GM12864 (cell line): ENCODE measurements at regions not wholly inside any gene's neighbourhood (a gene's known extent, or its start where the extent isn't known, plus 50 kb on each side); places are given as distances from the start of the nearest gene placed in this dataset.

Experiments used
- DNase-seq: peaks from one replicate; pipeline ENCODE4 v3.0.0-alpha.2; 2011; ENCODE audit warnings: low read depth
- H3K4me3 ChIP-seq: 2 replicates; pipeline ENCODE4 v1.5.1; 2011; ENCODE audit warnings: mild to moderate bottlenecking, low read depth, low read length, control low read depth
- TF ChIP-seq, protein P1 (sequence below): IDR thresholded peaks from 2 replicates; pipeline ENCODE4 v1.5.1; 2011; ENCODE audit warnings: low read depth, mild to moderate bottlenecking, moderate library complexity, low read length, control low read depth, inconsistent platforms; ENCODE audit errors: missing control alignments

DNA sequence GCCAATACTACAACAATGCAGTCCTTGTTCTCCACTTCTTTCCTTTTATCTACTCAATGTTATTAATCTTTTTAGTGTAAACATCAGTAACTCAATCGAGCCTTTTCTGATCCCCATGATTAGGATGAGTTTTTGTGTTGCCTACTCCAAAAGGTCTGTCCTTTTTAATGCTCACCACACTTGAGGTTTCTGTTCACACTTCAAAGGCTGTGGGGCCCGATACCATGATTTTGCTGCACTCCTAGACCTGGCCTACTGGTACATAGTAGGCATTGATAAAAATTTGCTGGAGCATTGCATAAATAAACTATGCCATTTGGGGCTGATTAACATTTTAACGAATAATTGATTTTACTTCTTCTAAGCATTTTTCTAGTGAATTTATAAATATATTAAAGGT is 125.4 kb upstream of the KLF12 start:
- H3K4me3 ChIP-seq, result no peak overlapping the region
- DNase-seq, result no peak
- TF ChIP-seq, protein P1, sequence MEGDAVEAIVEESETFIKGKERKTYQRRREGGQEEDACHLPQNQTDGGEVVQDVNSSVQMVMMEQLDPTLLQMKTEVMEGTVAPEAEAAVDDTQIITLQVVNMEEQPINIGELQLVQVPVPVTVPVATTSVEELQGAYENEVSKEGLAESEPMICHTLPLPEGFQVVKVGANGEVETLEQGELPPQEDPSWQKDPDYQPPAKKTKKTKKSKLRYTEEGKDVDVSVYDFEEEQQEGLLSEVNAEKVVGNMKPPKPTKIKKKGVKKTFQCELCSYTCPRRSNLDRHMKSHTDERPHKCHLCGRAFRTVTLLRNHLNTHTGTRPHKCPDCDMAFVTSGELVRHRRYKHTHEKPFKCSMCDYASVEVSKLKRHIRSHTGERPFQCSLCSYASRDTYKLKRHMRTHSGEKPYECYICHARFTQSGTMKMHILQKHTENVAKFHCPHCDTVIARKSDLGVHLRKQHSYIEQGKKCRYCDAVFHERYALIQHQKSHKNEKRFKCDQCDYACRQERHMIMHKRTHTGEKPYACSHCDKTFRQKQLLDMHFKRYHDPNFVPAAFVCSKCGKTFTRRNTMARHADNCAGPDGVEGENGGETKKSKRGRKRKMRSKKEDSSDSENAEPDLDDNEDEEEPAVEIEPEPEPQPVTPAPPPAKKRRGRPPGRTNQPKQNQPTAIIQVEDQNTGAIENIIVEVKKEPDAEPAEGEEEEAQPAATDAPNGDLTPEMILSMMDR, result no peak

DNA sequence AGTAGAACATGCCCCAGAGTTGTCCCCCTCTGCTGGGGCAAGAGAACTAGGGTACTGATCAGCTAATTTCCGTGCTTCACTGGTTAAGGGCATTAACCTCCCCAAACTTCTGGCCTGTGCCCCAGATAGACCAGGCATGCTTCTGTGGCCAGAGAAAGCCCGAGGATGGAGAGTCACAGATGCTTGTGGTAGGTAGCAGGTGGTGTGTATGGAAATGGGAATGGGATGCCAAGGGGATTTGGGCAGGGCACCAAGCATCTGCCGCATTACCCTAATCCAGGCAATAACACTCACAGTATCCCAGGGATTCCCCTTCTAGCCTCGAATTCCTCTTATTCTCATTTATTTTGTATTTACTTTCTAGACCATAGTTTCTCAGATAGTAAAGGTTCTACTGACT is 124.8 kb upstream of the KLF12 start:
- no peak for DNase-seq
- no peak overlapping the region for H3K4me3 ChIP-seq
- TF ChIP-seq, protein P1, result no peak

DNA sequence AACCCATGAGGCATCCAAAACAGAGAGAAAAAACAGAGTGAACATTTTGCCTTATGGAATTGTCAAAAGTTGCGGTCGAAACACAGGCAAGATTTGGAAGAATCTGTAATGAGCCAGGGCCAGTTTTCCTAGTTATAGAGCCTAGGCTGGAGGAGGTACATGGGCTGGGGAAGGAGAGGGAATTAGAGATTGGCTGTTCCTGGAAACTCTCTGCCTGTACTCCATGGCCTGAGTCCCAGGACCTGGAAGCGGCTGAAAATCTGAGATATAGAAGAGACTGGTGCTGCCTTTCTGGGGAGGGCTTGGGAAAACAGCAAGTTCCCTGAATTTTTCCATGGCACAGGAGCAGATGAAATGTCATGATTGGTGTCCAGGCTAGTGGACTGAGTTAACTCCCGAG is 122.8 kb upstream of the KLF12 start:
- no peak overlapping the region for H3K4me3 ChIP-seq
- no peak for DNase-seq
- TF ChIP-seq, protein P1, result no peak

DNA sequence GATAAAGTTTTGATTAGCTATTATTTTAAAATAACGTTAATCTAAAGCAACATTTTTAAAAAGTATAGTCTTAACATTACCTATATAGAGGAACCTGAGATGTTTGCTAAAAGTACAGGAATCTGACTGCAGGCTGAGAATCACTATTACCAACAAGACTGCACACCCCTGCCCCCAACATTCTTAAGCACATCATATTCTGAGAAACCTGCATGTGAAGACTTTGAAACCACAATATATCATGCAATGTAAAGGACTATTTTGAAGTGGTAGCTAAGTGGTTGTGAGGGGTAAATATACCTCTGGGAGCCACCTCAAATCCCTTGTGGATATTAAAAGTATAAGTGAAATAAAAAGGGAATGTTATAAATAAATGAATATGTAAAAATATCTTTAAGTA is 119.0 kb upstream of the KLF12 start:
- no peak for DNase-seq
- no peak overlapping the region for H3K4me3 ChIP-seq
- TF ChIP-seq, protein P1, result no peak

DNA sequence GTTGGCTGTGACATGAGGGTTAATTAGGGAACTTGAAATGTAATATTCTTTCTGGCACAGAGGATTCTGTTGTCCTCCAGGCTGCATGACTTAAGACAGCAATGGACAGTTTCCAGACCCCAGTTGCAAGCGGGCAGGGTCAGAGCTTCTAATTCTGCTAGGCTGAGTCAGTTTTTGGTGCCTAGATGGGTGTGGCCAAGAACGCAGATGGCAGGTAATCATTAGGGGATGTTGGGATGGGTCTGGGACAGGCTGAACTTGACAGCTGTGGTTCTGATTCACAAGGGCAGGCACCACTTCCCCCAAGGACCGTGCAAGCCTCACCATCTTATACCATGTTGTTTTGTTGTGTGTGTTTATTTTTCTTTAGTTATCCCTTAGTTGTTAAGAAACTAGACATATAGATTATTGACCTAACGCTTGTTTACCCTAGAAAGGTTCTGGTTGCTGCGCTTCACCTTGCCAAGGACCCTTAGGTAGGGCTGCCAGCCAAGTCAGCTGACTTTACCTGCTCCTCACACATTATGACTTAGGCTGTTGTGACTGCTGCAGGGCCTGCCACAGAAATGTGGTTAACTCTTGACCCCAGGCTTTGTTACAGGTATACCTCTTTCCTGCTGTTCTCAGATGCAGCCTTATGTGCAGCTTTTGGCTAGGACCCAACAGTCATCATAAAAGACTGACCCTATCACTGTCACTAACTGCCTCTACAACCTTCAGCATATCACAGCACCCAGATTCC is 117.7 kb upstream of the KLF12 start:
- no peak for DNase-seq
- H3K4me3 ChIP-seq, result no peak overlapping the region
- TF ChIP-seq, protein P1, result no peak

DNA sequence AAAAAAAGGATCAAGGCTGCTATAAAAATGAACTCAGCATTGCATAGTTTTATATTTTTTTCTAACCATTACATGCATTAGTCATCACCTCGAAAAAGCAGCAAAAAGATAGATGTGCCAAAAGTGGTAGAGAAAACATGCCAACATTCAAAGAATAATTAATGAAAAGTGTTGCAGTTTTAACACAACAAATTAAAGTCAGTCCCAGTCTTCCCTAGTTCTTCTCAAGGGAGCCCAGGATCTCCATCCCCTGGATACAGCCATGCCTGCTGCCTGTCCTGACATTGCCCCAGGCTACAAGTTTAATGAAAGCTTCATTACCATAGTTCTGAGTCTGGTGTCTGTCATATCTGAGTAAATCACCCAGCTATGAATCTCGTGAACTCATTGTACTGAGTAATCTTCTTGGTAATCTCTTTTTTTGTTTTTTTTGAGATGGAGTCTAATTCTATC is 116.6 kb upstream of the KLF12 start:
- TF ChIP-seq, protein P1, result no peak
- DNase-seq, result no peak
- H3K4me3 ChIP-seq, result no peak overlapping the region

DNA sequence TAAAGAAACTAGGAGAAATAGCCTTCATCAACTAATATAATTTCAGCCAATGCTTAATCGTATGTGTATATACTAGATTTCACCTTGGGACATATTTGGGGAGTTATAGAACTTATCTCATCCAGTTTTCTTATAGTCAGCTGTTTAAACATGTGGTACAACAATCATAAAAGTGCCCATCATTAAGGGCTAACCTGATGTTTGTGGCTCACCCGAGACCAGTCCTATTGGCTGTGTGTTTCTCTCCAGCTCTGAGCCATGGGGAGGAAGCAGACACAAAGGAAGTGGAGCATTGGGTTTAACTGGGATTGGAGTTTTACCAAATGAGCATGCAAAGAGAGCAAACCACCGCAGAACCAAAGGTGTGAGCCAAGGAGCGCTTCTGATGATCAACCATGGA is 114.3 kb upstream of the KLF12 start:
- TF ChIP-seq, protein P1, result no peak
- no peak for DNase-seq
- no peak overlapping the region for H3K4me3 ChIP-seq
